Hematopoietic multipotent progenitor cell (in vitro differentiated cells): ENCODE measurements at regions not wholly inside any gene's neighbourhood (a gene's known extent, or its start where the extent isn't known, plus 50 kb on each side); places are given as distances from the start of the nearest gene placed in this dataset.

Source experiments
- DNase-seq, 3 donors: peaks; one replicate each; pipeline ENCODE4 v3.0.0-alpha.2; 2011 to 2015; ENCODE audit warnings: low read depth in 2 of 3, low spot score in 2 of 3

DNA sequence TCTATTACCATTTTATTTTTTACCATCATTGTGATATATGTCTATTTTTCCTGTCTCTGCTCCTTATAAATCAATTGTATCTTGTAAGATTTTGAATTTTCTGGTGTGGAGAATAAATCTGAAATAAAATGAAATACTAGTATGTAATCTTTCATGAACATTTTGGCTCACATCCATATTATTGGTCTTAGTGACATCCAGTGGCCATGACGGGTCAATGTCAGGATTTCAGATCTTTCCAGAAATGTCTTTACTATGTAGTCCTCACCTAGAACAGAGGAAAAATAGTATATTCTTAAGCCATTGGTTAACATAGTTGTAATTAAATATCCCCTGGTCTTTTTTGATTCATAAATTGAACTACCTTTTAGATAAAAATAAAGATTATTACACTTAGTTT, 109.8 kb upstream of the GPC6 start:
- no peak for DNase-seq

DNA sequence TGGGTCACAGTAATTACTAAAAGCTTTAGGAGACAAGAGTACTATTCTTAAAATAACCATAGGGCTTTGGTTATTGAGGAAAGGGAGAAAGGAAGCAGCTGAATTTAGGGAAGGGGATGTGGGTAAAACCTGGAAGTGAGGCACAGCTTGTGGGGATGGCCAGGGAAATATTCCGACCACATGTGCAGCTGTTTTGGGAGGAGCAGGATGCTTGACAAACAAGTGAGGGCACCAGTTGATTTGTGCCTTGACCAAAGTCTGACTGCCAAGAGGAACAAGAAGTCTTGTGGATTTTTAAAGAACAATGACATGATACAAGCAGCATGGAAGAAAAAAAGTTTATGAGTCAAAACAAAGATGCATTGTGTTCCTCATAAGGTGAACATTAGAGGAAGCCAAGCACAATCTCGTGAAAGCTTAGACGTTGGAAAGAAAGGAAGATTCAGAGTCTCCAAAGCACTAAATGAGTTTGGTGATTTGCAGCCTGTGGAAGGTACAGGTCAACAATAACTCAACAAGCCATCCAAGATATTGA, 108.5 kb upstream of the GPC6 start:
- no peak for DNase-seq

DNA sequence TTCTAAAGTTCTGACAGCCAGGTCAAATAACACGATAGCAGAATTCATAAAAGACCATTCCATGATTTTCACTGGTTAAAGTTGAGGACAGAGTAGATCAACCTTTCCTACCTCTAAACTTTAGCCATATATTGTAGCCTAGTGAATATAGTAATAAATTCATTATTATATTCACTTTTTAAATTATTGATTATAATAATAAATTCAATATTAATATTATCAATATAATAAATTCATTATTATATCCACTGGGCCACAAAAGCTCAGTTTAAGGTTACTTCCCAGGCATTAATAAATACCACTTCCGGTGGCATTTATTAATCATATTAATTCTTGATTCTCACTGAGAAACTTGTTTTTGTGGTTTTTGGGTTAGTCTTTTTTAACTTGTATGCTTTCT, 85.7 kb upstream of the GPC6 start:
- DNase-seq = no peak

DNA sequence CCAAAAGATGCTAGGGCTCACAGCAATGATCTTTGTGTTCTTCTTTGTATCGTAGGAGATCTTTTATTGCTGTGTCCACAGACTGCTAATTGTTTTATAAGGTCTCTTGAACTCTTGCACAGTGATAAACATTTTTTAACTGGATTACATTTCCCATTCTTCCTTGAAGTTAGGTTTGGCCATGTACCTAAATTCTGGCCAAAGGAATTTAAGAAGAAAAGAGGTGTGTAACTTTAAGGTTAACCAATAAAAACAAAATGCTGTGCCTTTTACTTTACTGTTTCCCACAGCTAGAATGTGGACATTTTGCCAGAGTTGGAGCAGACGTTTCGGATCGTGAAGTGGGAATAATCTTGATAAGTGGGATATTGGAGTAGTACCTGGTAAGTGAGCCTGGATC, 82.6 kb upstream of the GPC6 start:
- DNase-seq = no peak

DNA sequence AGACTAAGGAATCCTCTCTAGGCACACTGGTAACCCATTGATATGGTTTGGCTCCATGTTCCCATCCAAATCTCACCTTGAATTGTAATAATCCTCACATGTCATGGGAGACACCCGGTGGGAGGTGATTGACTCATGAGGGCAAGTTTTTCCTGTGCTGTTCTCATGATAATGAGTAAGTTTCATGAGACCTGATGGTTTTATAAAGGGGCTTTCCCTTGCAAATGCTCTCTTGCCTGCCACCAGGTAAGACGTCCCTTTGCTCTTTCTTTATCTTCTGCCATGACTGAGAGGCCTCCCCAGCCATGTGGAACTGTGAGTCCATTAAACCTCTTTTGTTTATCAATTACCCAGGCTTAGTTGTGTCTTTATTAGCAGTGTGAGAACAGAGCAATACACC, 81.4 kb upstream of the GPC6 start:
- no peak for DNase-seq

DNA sequence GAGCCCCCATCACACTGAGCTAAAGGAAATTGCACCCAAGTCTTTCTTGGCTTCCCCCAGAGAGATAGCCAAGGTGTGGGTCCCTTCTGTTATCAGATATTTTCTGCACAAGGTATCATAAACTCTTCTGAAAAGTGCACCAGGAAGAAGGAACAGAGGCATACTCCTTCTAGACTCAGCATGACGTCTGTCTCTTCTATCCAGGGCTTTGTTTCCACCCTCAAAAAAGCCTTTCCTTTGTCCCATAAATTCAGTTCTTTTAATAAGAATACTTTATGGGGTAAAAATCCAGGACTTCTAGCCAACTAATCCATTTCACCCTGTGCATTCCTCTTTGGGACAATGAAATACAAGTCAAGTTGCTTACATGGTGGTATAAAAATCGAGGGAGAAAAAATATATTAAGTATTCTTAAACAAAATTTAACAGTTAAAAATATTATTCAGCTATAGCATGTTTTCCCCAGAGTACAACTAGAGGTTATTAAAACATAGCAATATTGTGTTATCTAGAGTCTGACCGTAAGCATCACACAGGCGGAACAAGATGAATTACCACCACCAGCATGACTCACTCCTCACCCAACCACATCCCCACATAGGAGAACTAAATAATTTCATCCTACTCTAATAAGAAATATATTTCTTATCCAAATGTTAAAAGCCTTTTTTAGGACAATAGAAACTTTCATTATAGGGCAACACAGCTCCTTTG, 79.9 kb upstream of the GPC6 start:
- DNase-seq = no peak

DNA sequence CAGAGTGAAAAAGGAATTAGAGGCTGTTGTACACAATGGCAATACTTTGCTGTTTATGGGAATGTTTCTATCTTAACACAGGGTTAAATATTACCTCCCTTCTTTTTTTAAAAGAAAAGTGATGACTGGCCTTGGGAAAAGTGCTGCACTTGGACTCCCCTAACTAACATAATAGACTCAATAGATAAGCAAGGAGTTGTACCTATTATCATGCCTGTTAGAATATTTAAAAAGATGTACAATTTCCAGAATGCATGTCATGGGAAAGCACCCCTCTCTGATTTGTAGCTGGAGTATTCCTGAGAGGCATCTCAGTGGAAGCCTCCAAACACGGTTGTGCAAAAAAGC, 79.3 kb upstream of the GPC6 start:
- DNase-seq = no peak

DNA sequence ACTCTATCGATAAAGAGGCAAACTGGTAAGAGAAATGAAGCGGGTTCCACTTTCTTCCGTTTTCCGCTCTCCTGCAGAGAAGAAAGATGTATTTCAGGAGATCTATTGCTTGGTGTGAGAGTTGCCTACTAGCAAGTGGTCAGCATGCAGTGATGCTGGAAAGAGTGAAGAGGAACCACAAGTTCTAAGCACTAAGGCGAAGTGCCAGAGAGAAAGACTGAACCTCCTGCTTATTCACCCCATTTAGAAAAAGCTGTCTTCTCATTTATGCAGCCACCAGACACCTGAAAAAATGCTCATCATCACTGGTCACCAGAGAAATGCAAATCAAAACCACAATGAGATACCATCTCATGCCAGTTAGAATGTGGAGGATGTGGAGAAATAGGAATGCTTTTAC, 78.7 kb upstream of the GPC6 start:
- DNase-seq = no peak

DNA sequence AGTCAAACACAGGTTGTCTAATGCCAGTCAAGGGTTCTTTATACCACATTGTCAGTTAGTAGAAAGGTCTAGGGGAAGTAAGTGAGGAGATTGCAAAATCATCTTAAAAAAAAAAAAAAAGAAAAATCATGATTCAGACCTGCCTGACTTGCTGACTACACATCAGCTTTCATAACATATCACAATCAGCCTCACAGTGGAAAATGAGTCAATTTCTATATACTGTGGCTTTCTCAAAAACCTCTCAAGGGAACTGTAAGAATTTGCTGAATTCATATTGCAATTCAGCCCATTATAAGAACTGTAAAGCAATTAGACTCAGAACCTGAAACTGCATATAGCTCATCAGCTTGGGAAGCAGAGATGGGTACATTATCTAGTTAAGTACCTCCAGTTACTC, 75.3 kb upstream of the GPC6 start:
- no peak for DNase-seq

DNA sequence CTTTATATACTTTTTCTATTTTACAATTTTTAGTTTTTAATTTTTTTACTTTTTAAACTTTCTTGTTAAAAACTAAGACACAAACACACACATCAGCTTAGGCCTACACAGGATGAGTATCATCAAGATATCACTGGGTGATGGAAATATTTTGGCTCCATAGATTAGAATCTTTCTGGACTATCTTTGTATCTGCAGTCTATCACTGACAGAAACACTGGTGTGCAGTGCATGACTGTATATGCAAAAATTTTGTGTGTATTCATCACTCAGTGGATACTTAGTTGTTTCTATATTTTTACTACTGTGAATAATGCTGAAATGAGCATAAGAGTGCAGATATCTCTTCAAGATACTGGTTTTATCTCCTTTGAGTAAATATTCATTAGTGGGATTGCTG, 68.0 kb upstream of the GPC6 start:
- DNase-seq = no peak

DNA sequence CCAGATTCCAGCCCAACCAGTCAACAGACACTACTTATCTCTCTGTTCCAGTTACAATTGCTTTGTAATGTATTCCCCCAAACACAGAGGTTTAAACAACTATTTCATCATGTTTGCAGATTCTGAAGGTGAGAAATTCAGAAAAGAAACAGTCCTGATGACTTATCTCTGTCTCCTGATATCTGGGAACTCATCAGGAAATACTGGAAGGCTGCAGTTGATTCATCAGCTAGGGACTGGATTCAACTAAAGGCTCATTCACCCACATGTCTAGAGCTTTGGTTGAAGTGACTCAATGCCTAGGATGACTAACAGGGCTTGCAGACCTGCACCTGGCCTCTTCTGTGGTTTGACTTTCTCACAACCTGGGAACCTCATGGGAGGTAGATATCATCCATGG, 56.6 kb upstream of the GPC6 start:
- no peak for DNase-seq

DNA sequence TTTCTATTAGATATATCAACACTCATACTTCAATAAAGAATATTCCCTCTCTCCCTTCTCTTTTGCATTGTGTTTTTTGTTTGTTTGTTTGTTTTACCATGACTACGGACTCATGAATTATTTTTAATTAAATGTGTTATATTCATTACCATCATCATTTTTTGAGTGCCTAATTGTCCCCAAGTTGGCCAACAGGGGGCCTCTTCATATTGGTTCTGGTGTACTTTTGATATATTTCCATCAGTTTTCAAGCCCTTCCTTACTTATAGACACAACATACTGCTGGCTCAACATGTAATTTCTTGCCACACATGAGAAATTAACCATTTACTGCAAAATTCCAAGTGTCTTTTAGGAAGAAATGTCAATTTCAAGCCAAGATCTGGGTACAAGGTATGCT, 54.5 kb upstream of the GPC6 start:
- DNase-seq = peak in 1 of 3 donors; percentile 20

DNA sequence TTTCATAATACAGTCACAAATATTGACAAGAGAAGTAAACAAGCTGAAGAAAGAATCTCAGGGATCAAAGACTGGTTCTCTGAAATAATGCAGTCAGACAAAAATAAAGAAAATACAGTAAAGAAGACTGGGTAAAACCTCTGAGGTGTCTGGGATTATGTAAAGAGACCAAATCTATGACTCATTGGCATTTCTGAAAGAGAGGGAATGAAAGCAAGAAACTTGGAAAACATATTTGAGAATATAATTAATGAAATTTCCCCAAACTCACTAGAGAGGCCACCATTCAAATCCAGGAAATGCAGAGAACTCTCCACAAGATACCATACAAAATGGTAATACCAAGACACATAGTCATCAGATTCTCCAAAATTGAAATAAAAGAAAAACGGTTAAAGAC, 53.0 kb upstream of the GPC6 start:
- no peak for DNase-seq

DNA sequence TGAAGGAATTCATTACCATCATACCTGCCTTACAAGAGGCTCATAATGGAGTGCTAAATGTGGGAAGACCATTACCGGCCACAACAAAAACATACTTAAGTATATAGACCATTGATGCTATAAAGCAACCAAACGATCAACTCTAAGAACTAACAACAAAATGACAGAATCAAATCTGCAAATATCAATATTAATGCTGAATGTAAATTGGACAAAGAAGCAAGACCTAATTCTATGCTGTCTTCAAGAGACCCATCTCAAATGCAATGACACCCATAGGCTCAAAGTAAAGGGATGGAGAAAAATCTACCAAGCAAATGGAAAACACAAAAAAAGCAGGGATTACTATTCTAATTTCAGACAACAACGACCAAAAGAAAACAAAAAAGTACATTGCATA, 52.3 kb upstream of the GPC6 start:
- DNase-seq = no peak
